ENCODE measurements at regions not wholly inside any gene's neighbourhood (a gene's known extent, or its start where the extent isn't known, plus 50 kb on each side); places are given as distances from the start of the nearest gene placed in this dataset.

GRCh38 chr6:135664527-135664926 is 167.0 kb upstream of the AHI1 start:
- Histone ChIP-seq H3K79me2 (ENCODE audit: control insufficient read depth in 1 of 2, insufficient read depth in 2 of 2, low read length in 2 of 2) (no peaks in the 10 kb centered on the region), H4K8ac (ENCODE audit: extremely low read depth, insufficient read depth, low read length) (no peak overlapping the region), H4K20me1 (replicated peaks in 1 of 2; ENCODE audit: control insufficient read depth in 1 of 2, insufficient read depth in 2 of 2, low read length in 2 of 2) (no peaks in the 10 kb centered on the region), H4K5ac (ENCODE audit: insufficient read length, low read depth, low read length) (no peak overlapping the region), H3K23me2 (ENCODE audit: low read depth, low read length) (no peaks in the 10 kb centered on the region), H2BK20ac (ENCODE audit: low read length) (no peak overlapping the region), H2AK5ac (ENCODE audit: low read depth, low read length) (no peak overlapping the region), H3K56ac (replicated peaks; ENCODE audit: insufficient read length, low read depth, low read length) (no peak overlapping the region), H3K14ac (ENCODE audit: insufficient read length) (no peak overlapping the region), H2BK5ac (ENCODE audit: low read depth, low read length) (no peak overlapping the region), H3K27me3 (replicated peaks in 1 of 4; ENCODE audit: control insufficient read depth in 3 of 4, extremely low read depth in 1 of 4, insufficient read depth in 3 of 4, low read length in 3 of 4) (no peaks in the 10 kb centered on the region; a peak in 1 of 7 replicates), H3K27ac (ENCODE audit: low read depth, low read length) (no peak overlapping the region), H3K4me2 (ENCODE audit: insufficient read depth in 1 of 2, low read depth in 2 of 2, low read length in 2 of 2) (no peak overlapping the region), H3K4me3 (ENCODE audit: extremely low read depth in 1 of 4, insufficient read depth in 2 of 4, low read depth in 3 of 4, low read length in 4 of 4) (no peak overlapping the region), H3K4me1 (replicated peaks in 1 of 4; ENCODE audit: control insufficient read depth in 3 of 4, insufficient read depth in 4 of 4, low read length in 3 of 4) (no peaks in the 10 kb centered on the region; a peak in 1 of 7 replicates), H3K4ac (replicated peaks; ENCODE audit: insufficient read length, low read depth, low read length) (no peak overlapping the region), H2AFZ (ENCODE audit: low read length) (no peak overlapping the region), H4K91ac (replicated peaks; ENCODE audit: insufficient read length, low read length) (no peak overlapping the region), H3K9ac (replicated peaks in 1 of 4; ENCODE audit: extremely low read depth in 1 of 4, low read depth in 3 of 4, low read length in 3 of 4) (no peak overlapping the region), H3K18ac (ENCODE audit: extremely low read depth, low read length) (no peak overlapping the region), H3K36me3 (ENCODE audit: control insufficient read depth in 2 of 4, insufficient read depth in 4 of 4, low read length in 3 of 4) (no peaks in the 10 kb centered on the region), H3K79me1 (ENCODE audit: low read depth, low read length) (no peaks in the 10 kb centered on the region), H3K23ac (ENCODE audit: insufficient read length) (no peak overlapping the region), H2BK15ac (ENCODE audit: low read length) (no peak overlapping the region), H3K9me3 (ENCODE audit: insufficient read depth in 2 of 2, low read depth in 1 of 2, low read length in 1 of 2) (no peaks in the 10 kb centered on the region), H2BK120ac (replicated peaks; ENCODE audit: low read depth, low read length) (no peak overlapping the region), H2BK12ac (ENCODE audit: low read depth, low read length) (no peak overlapping the region)
- CTCF ChIA-PET (ENCODE audit: partially characterized antibody) = interaction anchor here (0.5 to 1.1 kb wide), 2 partner anchors 11 to 97 kb away, joined by 3 read pairs; no protein-coding TSS in a partner anchor
- no peak for FAIRE-seq
- POLR2A ChIA-PET (ENCODE audit: partially characterized antibody) = no interaction called here
- TF ChIP-seq CBX8 (IDR thresholded peaks at IDR 0.05; ENCODE audit: borderline replicate concordance, low read depth, low read length) = no peak
- 90% methylated on average over 3 of the region's 3 CpGs; no CpG with 5 or more reads in 1 of the 2 experiments for WGBS, 2 experiments (ENCODE audit: extremely low coverage in 1 of 2, insufficient coverage in 1 of 2, insufficient read length in 1 of 2, insufficient replicate concordance in 2 of 2, low coverage in 1 of 2, low lambda C conversion rate in 2 of 2, missing lambda C conversion rate in 1 of 2)
- no peak for DNase-seq (ENCODE audit: low read depth in 1 of 2, low spot score in 2 of 2)
